ENCODE measurements at regions not wholly inside any gene's neighbourhood (a gene's known extent, or its start where the extent isn't known, plus 50 kb on each side); places are given as distances from the start of the nearest gene placed in this dataset.

- H3K79me2 ChIP-seq (ENCODE audit: insufficient read depth, low read length) = no peaks in the 10 kb centered on the region
- DNase-seq = no peak
- H3K4me2 ChIP-seq (replicated peaks; ENCODE audit: extremely low read depth, low read length, poor library complexity, severe bottlenecking) = no peak overlapping the region
- intact Hi-C loops (cut with micrococcal nuclease) = no loop called here
- 100% methylated on average over 1 of the region's 5 CpGs for WGBS (ENCODE audit: insufficient coverage)
- H3K9me3 ChIP-seq (replicated peaks in 1 of 2; ENCODE audit: control insufficient read depth in 1 of 2, insufficient read depth in 1 of 2, low read length in 2 of 2) = peaks cover 0 to 7% of the 10 kb centered on the region in 2 donors
- H3K9ac ChIP-seq (ENCODE audit: insufficient read depth, low read length, poor library complexity, severe bottlenecking) = no peak overlapping the region
- Mint-ChIP-seq H3K9me3 (peaks cover 0 to 8% (median 2%) of the 10 kb centered on the region in 7 donors), H3K36me3 (no peaks in the 10 kb centered on the region), H3K4me1 (no peaks in the 10 kb centered on the region), H3K27me3 (ENCODE audit: low read depth in 3 of 3) (no peaks in the 10 kb centered on the region), H3K27ac (no peak overlapping the region), H3K4me3 (no peak overlapping the region)
- H2AFZ ChIP-seq (ENCODE audit: insufficient read depth, low read depth, low read length, poor library complexity, severe bottlenecking) = no peak overlapping the region
- no peaks in the 10 kb centered on the region for H3K4me1 ChIP-seq (ENCODE audit: control insufficient read depth in 1 of 2, insufficient read depth in 2 of 2, low read length in 2 of 2)
- no peaks in the 10 kb centered on the region for H3K36me3 ChIP-seq (replicated peaks in 1 of 2; ENCODE audit: control insufficient read depth in 1 of 2, insufficient read depth in 2 of 2, low read length in 2 of 2)
- no peak overlapping the region for H3K27ac ChIP-seq (ENCODE audit: low read depth in 1 of 2, low read length in 2 of 2)
- H4K20me1 ChIP-seq (ENCODE audit: insufficient read depth, low read length) = no peaks in the 10 kb centered on the region
- TF ChIP-seq CTCF (IDR thresholded peaks at IDR 0.05) = no peak
- no peak overlapping the region for H3K4me3 ChIP-seq (replicated peaks in 1 of 3; ENCODE audit: low read depth in 2 of 3, low read length in 3 of 3)
- H3K27me3 ChIP-seq (ENCODE audit: control insufficient read depth in 2 of 2, insufficient read depth in 2 of 2, low read length in 2 of 2) = no peaks in the 10 kb centered on the region
These were observed 2163.0 kb upstream of the AGA start for GRCh38 chr4:179605196-179605595.

- Histone ChIP-seq H3K4me3 (replicated peaks in 1 of 3; ENCODE audit: low read depth in 2 of 3, low read length in 3 of 3) (no peak overlapping the region), H3K36me3 (replicated peaks in 1 of 2; ENCODE audit: control insufficient read depth in 1 of 2, insufficient read depth in 2 of 2, low read length in 2 of 2) (no peaks in the 10 kb centered on the region), H3K27ac (ENCODE audit: low read depth in 1 of 2, low read length in 2 of 2) (no peak overlapping the region), H4K20me1 (ENCODE audit: insufficient read depth, low read length) (no peaks in the 10 kb centered on the region), H3K4me2 (replicated peaks; ENCODE audit: extremely low read depth, low read length, poor library complexity, severe bottlenecking) (no peak overlapping the region), H3K9ac (ENCODE audit: insufficient read depth, low read length, poor library complexity, severe bottlenecking) (no peak overlapping the region), H3K9me3 (replicated peaks in 1 of 2; ENCODE audit: control insufficient read depth in 1 of 2, insufficient read depth in 1 of 2, low read length in 2 of 2) (peaks cover 0 to 7% of the 10 kb centered on the region in 2 donors), H2AFZ (ENCODE audit: insufficient read depth, low read depth, low read length, poor library complexity, severe bottlenecking) (no peak overlapping the region), H3K79me2 (ENCODE audit: insufficient read depth, low read length) (no peaks in the 10 kb centered on the region), H3K4me1 (ENCODE audit: control insufficient read depth in 1 of 2, insufficient read depth in 2 of 2, low read length in 2 of 2) (no peaks in the 10 kb centered on the region), H3K27me3 (ENCODE audit: control insufficient read depth in 2 of 2, insufficient read depth in 2 of 2, low read length in 2 of 2) (no peaks in the 10 kb centered on the region)
- no peak for TF ChIP-seq CTCF (IDR thresholded peaks at IDR 0.05)
- no peaks in the 10 kb centered on the region for H3K27me3 Mint-ChIP-seq (ENCODE audit: low read depth in 3 of 3)
- H3K4me1 Mint-ChIP-seq = no peaks in the 10 kb centered on the region
- intact Hi-C loops (cut with micrococcal nuclease) = no loop called here
- no peak overlapping the region for H3K4me3 Mint-ChIP-seq
- DNase-seq = no peak
- no peak overlapping the region for H3K27ac Mint-ChIP-seq
- H3K36me3 Mint-ChIP-seq = no peaks in the 10 kb centered on the region
- H3K9me3 Mint-ChIP-seq = peaks cover 0 to 8% (median 2%) of the 10 kb centered on the region in 7 donors
- no CpG with 5 or more reads among the region's 4 CpGs for whole genome bisulfite sequencing (ENCODE audit: insufficient coverage)
These were observed 2164.8 kb upstream of the AGA start for GRCh38 chr4:179607003-179607402.

Measured in CD14-positive monocyte (primary cell).